H9 (cell line): ENCODE measurements at regions not wholly inside any gene's neighbourhood (a gene's known extent, or its start where the extent isn't known, plus 50 kb on each side); places are given as distances from the start of the nearest gene placed in this dataset.

ENCODE experiments used
- DNase-seq: peaks from one replicate; pipeline ENCODE4 v3.0.0-alpha.2; 2017
- H2AFZ ChIP-seq: one replicate; pipeline ENCODE4 v1.6.1; 2013; ENCODE audit warnings: mild to moderate bottlenecking, low read length, control low read depth, moderate library complexity
- H2AK5ac ChIP-seq: 2 replicates; pipeline ENCODE4 v1.6.1; 2013; ENCODE audit warnings: low read length, control low read depth, mixed read lengths; ENCODE audit not compliant: insufficient read length
- H2BK120ac ChIP-seq: one replicate; pipeline ENCODE4 v1.6.1; 2013; ENCODE audit warnings: low read depth, mild to moderate bottlenecking, low read length, control low read depth, inconsistent platforms; ENCODE audit not compliant: poor library complexity, severe bottlenecking
- H2BK12ac ChIP-seq: 2 replicates; pipeline ENCODE4 v1.6.1; 2013; ENCODE audit warnings: low read length, control low read depth, mixed read lengths, low read depth; ENCODE audit not compliant: insufficient read length
- H2BK15ac ChIP-seq: 2 replicates; pipeline ENCODE4 v1.6.1; 2013; ENCODE audit warnings: low read depth, low read length, control low read depth
- H2BK20ac ChIP-seq: one replicate; pipeline ENCODE4 v1.6.1; 2013; ENCODE audit warnings: low read depth, mild to moderate bottlenecking, low read length, control low read depth, inconsistent platforms; ENCODE audit not compliant: poor library complexity, severe bottlenecking
- H2BK5ac ChIP-seq: 2 replicates; pipeline ENCODE4 v1.6.1; 2013; ENCODE audit warnings: low read length, control low read depth, mixed read lengths; ENCODE audit not compliant: insufficient read length
- H3K14ac ChIP-seq: 2 replicates; pipeline ENCODE4 v1.6.1; 2013; ENCODE audit warnings: low read length, control low read depth; ENCODE audit not compliant: insufficient read depth
- H3K18ac ChIP-seq: 2 replicates; pipeline ENCODE4 v1.6.1; 2013; ENCODE audit warnings: low read depth, mild to moderate bottlenecking, mixed read lengths, low read length, control low read depth; ENCODE audit not compliant: insufficient read length
- H3K23ac ChIP-seq: 2 replicates; pipeline ENCODE4 v1.6.1; 2013; ENCODE audit warnings: low read length, control low read depth, mixed read lengths, low read depth; ENCODE audit not compliant: insufficient read length
- H3K23me2 ChIP-seq: 2 replicates; pipeline ENCODE4 v1.6.1; 2013; ENCODE audit warnings: low read depth, mild to moderate bottlenecking, mixed read lengths, low read length, control low read depth; ENCODE audit not compliant: insufficient read length, poor library complexity, severe bottlenecking
- H3K27ac ChIP-seq: 2 replicates; pipeline ENCODE4 v1.5.1; 2013; ENCODE audit warnings: low read length, control low read depth, mixed read lengths, low read depth; ENCODE audit not compliant: insufficient read length
- H3K27me3 ChIP-seq: 2 replicates; pipeline ENCODE4 v1.6.1; 2013; ENCODE audit warnings: low read length, control low read depth, inconsistent platforms; ENCODE audit not compliant: insufficient read depth
- H3K4ac ChIP-seq: 2 replicates; pipeline ENCODE4 v1.6.1; 2013; ENCODE audit warnings: low read depth, mild to moderate bottlenecking, control low read depth, inconsistent platforms, low read length, moderate library complexity
- H3K4me1 ChIP-seq: 2 replicates; pipeline ENCODE4 v1.6.1; 2013; ENCODE audit warnings: low read length, control low read depth, inconsistent platforms; ENCODE audit not compliant: insufficient read depth
- H3K4me2 ChIP-seq: 2 replicates; pipeline ENCODE4 v1.6.1; 2013; ENCODE audit warnings: low read length, control low read depth, mixed read lengths; ENCODE audit not compliant: insufficient read length, insufficient read depth
- H3K56ac ChIP-seq: 2 replicates; pipeline ENCODE4 v1.6.1; 2013; ENCODE audit warnings: low read depth, mild to moderate bottlenecking, mixed read lengths, low read length, control low read depth; ENCODE audit not compliant: insufficient read length
- H3K79me1 ChIP-seq: 2 replicates; pipeline ENCODE4 v1.6.1; 2013; ENCODE audit warnings: low read depth, mild to moderate bottlenecking, moderate library complexity, low read length, control low read depth, inconsistent platforms; ENCODE audit not compliant: insufficient read depth, poor library complexity, severe bottlenecking
- H3K79me2 ChIP-seq: 2 replicates; pipeline ENCODE4 v1.6.1; 2013; ENCODE audit warnings: low read length, control low read depth, inconsistent platforms; ENCODE audit not compliant: insufficient read depth
- H3K9ac ChIP-seq: 2 replicates; pipeline ENCODE4 v1.6.1; 2013; ENCODE audit warnings: low read length, control low read depth, mixed read lengths; ENCODE audit not compliant: insufficient read length; ENCODE audit errors: extremely low read depth
- H3K9me3 ChIP-seq: one replicate; pipeline ENCODE4 v1.6.1; 2013; ENCODE audit warnings: low read depth, low read length, inconsistent platforms; ENCODE audit not compliant: control insufficient read depth
- H3T11ph ChIP-seq: one replicate; pipeline ENCODE4 v1.6.1; 2013; ENCODE audit warnings: mild to moderate bottlenecking, low read length, control low read depth, inconsistent platforms
- H4K20me1 ChIP-seq: one replicate; pipeline ENCODE4 v1.6.1; 2013; ENCODE audit not compliant: control insufficient read depth, insufficient read length, insufficient read depth
- H4K5ac ChIP-seq: 2 replicates; pipeline ENCODE4 v1.6.1; 2013; ENCODE audit warnings: low read depth, mild to moderate bottlenecking, mixed read lengths, low read length, control low read depth; ENCODE audit not compliant: insufficient read length
- H4K8ac ChIP-seq: replicated peaks from 2 replicates; pipeline ENCODE4 v1.6.1; 2013; ENCODE audit warnings: low read length, control low read depth, mixed read lengths, low read depth; ENCODE audit not compliant: insufficient read length
- H4K91ac ChIP-seq: 2 replicates; pipeline ENCODE4 v1.6.1; 2013; ENCODE audit warnings: low read depth, mild to moderate bottlenecking, moderate library complexity, mixed read lengths, low read length, control low read depth; ENCODE audit not compliant: insufficient read length
- H3K27ac Mint-ChIP-seq, 3 experiments: 2 replicates in 2 of 3; 3 replicates in 1 of 3; pipeline ENCODE4 v1.8.0; 2020 to 2021; ENCODE audit warnings: mixed read lengths in 3 of 3, mild to moderate bottlenecking in 1 of 3, moderate library complexity in 1 of 3
- H3K27me3 Mint-ChIP-seq: 2 replicates; pipeline ENCODE4 v1.8.0; 2021; ENCODE audit warnings: low read depth, mild to moderate bottlenecking, moderate library complexity, mixed read lengths
- H3K36me3 Mint-ChIP-seq, 3 experiments: 2 replicates in 2 of 3; 3 replicates in 1 of 3; pipeline ENCODE4 v1.8.0; 2020 to 2021; ENCODE audit warnings: low read depth in 3 of 3, mixed read lengths in 3 of 3; ENCODE audit not compliant: insufficient read depth in 1 of 3
- H3K4me1 Mint-ChIP-seq, 2 experiments: 2 replicates each; pipeline ENCODE4 v1.8.0; 2020; ENCODE audit warnings: mixed read lengths in 2 of 2
- H3K4me3 Mint-ChIP-seq, 2 experiments: 2 replicates in 1 of 2; 3 replicates in 1 of 2; pipeline ENCODE4 v1.8.0; 2020 to 2021; ENCODE audit warnings: mild to moderate bottlenecking in 2 of 2, mixed read lengths in 2 of 2, moderate library complexity in 1 of 2
- H3K9me3 Mint-ChIP-seq, 2 experiments: 2 replicates in 1 of 2; 3 replicates in 1 of 2; pipeline ENCODE4 v1.8.0; 2020; ENCODE audit warnings: mild to moderate bottlenecking in 2 of 2, mixed read lengths in 2 of 2, moderate library complexity in 1 of 2
- WGBS: extraction: QIAGEN DNeasy Blood & Tissue Kit; methylation state at CpG from one replicate; pipeline ENCODE4 v1.1.7; 2013; ENCODE audit warnings: missing lambda C conversion rate, low lambda C conversion rate, mixed read lengths; ENCODE audit not compliant: insufficient read length; ENCODE audit errors: extremely low coverage; 5-methylcytosine and 5-hydroxymethylcytosine counted together
- TF ChIP-seq, protein P1 (sequence below): fragments of 200-600 bp; sonication (generic); conservative IDR thresholded peaks from 3 replicates; pipeline ENCODE4 v1.8.0; 2021; ENCODE audit warnings: antibody characterized with exemption, mild to moderate bottlenecking

DNA sequence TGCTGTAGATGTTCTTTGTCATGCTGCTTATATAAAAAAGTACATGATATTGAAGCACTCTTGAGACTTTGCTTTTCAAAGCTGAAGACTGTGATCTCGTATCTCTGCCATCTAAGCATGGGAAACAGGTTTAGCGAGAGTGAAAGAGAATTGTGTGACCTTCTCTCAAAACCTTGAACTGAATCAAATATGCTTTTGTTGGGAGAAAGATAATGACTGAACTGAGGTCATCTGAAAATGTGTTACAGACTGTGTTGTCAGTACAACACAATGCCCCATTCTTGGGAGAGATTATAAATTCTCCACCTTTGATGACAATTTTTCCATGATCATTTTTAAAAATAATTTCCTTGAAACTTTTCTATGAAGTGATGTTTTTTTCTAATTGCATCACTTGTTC, 272.1 kb upstream of the SEL1L start:
- no peak overlapping the region for H2BK15ac ChIP-seq

More for the DNA sequence above, 272.1 kb upstream of the SEL1L start:
- Histone ChIP-seq H3K79me2 (no peaks in the 10 kb centered on the region), H4K8ac (no peak overlapping the region), H3K23ac (no peak overlapping the region), H2BK5ac (no peak overlapping the region), H3K27me3 (no peaks in the 10 kb centered on the region), H2BK12ac (no peak overlapping the region), H3K79me1 (no peaks in the 10 kb centered on the region), H3K23me2 (no peaks in the 10 kb centered on the region), H3K18ac (no peak overlapping the region), H3K4me2 (no peak overlapping the region), H3T11ph (no peak overlapping the region), H3K27ac (no peak overlapping the region), H3K14ac (no peak overlapping the region), H3K9me3 (no peaks in the 10 kb centered on the region), H3K4ac (no peak overlapping the region), H2BK120ac (no peak overlapping the region), H2AK5ac (no peak overlapping the region), H4K5ac (no peak overlapping the region), H3K4me1 (no peaks in the 10 kb centered on the region; the same call in 1 of the 2 replicates), H4K91ac (no peak overlapping the region), H4K20me1 (no peaks in the 10 kb centered on the region), H3K9ac (no peak overlapping the region), H3K56ac (no peak overlapping the region), H2AFZ (no peak overlapping the region), H2BK20ac (no peak overlapping the region)
- DNase-seq = no peak
- no peak overlapping the region for H3K4me3 Mint-ChIP-seq
- TF ChIP-seq, protein P1, sequence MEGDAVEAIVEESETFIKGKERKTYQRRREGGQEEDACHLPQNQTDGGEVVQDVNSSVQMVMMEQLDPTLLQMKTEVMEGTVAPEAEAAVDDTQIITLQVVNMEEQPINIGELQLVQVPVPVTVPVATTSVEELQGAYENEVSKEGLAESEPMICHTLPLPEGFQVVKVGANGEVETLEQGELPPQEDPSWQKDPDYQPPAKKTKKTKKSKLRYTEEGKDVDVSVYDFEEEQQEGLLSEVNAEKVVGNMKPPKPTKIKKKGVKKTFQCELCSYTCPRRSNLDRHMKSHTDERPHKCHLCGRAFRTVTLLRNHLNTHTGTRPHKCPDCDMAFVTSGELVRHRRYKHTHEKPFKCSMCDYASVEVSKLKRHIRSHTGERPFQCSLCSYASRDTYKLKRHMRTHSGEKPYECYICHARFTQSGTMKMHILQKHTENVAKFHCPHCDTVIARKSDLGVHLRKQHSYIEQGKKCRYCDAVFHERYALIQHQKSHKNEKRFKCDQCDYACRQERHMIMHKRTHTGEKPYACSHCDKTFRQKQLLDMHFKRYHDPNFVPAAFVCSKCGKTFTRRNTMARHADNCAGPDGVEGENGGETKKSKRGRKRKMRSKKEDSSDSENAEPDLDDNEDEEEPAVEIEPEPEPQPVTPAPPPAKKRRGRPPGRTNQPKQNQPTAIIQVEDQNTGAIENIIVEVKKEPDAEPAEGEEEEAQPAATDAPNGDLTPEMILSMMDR = no peak
- no peaks in the 10 kb centered on the region; the same call in 1 of the 2 replicates for H3K27me3 Mint-ChIP-seq
- no CpG with 5 or more reads among the region's 2 CpGs for WGBS
- no peaks in the 10 kb centered on the region for H3K36me3 Mint-ChIP-seq
- no peaks in the 10 kb centered on the region; a peak in 1 of 5 replicates for H3K9me3 Mint-ChIP-seq
- peaks cover 2 to 5% of the 10 kb centered on the region in 2 experiments; a peak in 3 of 4 replicates for H3K4me1 Mint-ChIP-seq
- no peak overlapping the region for H3K27ac Mint-ChIP-seq
